A549 (cell line): ENCODE measurements at regions not wholly inside any gene's neighbourhood (a gene's known extent, or its start where the extent isn't known, plus 50 kb on each side); places are given as distances from the start of the nearest gene placed in this dataset.

ENCODE experiments used
- CEBPB ChIP-seq, 2 experiments: fragments of >200 bp in 1 of 2; sonication (Bioruptor Twin) in 1 of 2; formaldehyde crosslinking in 1 of 2; IDR thresholded peaks; 2 replicates each; pipeline ENCODE4 v1.6.1; 2012 to 2016
- CTCF ChIP-seq: fragments of >200 bp; sonication (Bioruptor Twin); formaldehyde crosslinking; IDR thresholded peaks from 3 replicates; pipeline ENCODE4 v1.5.1; 2016
- EP300 ChIP-seq, 2 experiments: fragments of >200 bp; sonication (Bioruptor Twin); formaldehyde crosslinking; IDR thresholded peaks; 2 replicates in 1 of 2; 3 replicates in 1 of 2; pipeline ENCODE4 v1.6.1; 2016 to 2017
- MAZ ChIP-seq: fragments of 150-350 bp; IDR thresholded peaks from 2 replicates; pipeline ENCODE4 v1.6.1; 2014; ENCODE audit warnings: antibody characterized with exemption, low read depth, low read length, borderline replicate concordance
- NR3C1 ChIP-seq: fragments of >200 bp; sonication (Bioruptor Twin); formaldehyde crosslinking; IDR thresholded peaks from 3 replicates; pipeline ENCODE4 v1.6.1; 2017
- POLR2A ChIP-seq: IDR thresholded peaks from 2 replicates; pipeline ENCODE4 v1.6.1; 2012; ENCODE audit warnings: mild to moderate bottlenecking, low read length
- RCOR1 ChIP-seq: fragments of 150-350 bp; IDR thresholded peaks from 2 replicates; pipeline ENCODE4 v1.6.1; 2014; ENCODE audit warnings: antibody characterized with exemption, low read length, low read depth
- RFX5 ChIP-seq: fragments of 450-650 bp; IDR thresholded peaks from 2 replicates; pipeline ENCODE4 v1.7.1; 2014; ENCODE audit warnings: antibody characterized with exemption, mild to moderate bottlenecking, moderate library complexity
- SREBF2 ChIP-seq: fragments of 450-650 bp; IDR thresholded peaks from 2 replicates; pipeline ENCODE4 v1.6.1; 2014; ENCODE audit warnings: mild to moderate bottlenecking, moderate library complexity
- ZC3H11A ChIP-seq: fragments of 450-650 bp; IDR thresholded peaks from 2 replicates; pipeline ENCODE4 v1.6.1; 2014; ENCODE audit warnings: antibody characterized with exemption, mild to moderate bottlenecking
- TF ChIP-seq, protein P1 (sequence below): fragments of 450-650 bp; IDR thresholded peaks from 2 replicates; pipeline ENCODE4 v1.6.1; 2014; ENCODE audit warnings: antibody characterized with exemption

GRCh38 chr5:130536691-130537090, 628.4 kb downstream of the HINT1 start:
- TF ChIP-seq RCOR1 = no peak
- TF ChIP-seq CTCF = no peak
- TF ChIP-seq CEBPB (IDR thresholded peaks at IDR 0.05) = no peak
- TF ChIP-seq POLR2A = no peak
- TF ChIP-seq EP300 (IDR thresholded peaks at IDR 0.05) = no peak
- no peak for TF ChIP-seq RFX5
- TF ChIP-seq ZC3H11A = no peak
- TF ChIP-seq, protein P1, sequence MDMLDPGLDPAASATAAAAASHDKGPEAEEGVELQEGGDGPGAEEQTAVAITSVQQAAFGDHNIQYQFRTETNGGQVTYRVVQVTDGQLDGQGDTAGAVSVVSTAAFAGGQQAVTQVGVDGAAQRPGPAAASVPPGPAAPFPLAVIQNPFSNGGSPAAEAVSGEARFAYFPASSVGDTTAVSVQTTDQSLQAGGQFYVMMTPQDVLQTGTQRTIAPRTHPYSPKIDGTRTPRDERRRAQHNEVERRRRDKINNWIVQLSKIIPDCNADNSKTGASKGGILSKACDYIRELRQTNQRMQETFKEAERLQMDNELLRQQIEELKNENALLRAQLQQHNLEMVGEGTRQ = no peak
- no peak for TF ChIP-seq MAZ
- no peak for TF ChIP-seq SREBF2
- TF ChIP-seq NR3C1 = no peak
